ENCODE measurements at regions not wholly inside any gene's neighbourhood (a gene's known extent, or its start where the extent isn't known, plus 50 kb on each side); places are given as distances from the start of the nearest gene placed in this dataset.

GRCh38 chr22:27571463-27572277 lies 229.9 kb downstream of the MN1 start:
- Mint-ChIP-seq H3K27me3 (ENCODE audit: low read depth) (peaks cover 30% of the 10 kb centered on the region), H3K27ac (peak overlapping the region; percentile 44), H3K4me1 (peaks cover 42% of the 10 kb centered on the region), H3K4me3 (no peak overlapping the region), H3K9me3 (peaks cover 4% of the 10 kb centered on the region), H3K36me3 (no peaks in the 10 kb centered on the region)
- TF ChIP-seq CTCF (IDR thresholded peaks at IDR 0.05; ENCODE audit: unreplicated experiment): no peak
- no peak for DNase-seq (ENCODE audit: low spot score in 2 of 2, unreplicated experiment in 2 of 2)

GRCh38 chr22:27572278-27572666 lies 229.3 kb downstream of the MN1 start:
- Mint-ChIP-seq H3K27ac (peak overlapping the region; percentile 44), H3K36me3 (no peaks in the 10 kb centered on the region), H3K27me3 (ENCODE audit: low read depth) (peaks cover 26% of the 10 kb centered on the region), H3K4me1 (peaks cover 43% of the 10 kb centered on the region), H3K4me3 (no peak overlapping the region), H3K9me3 (peaks cover 4% of the 10 kb centered on the region)
- TF ChIP-seq CTCF (IDR thresholded peaks at IDR 0.05; ENCODE audit: unreplicated experiment): no peak
- no peak for DNase-seq (ENCODE audit: low spot score in 2 of 2, unreplicated experiment in 2 of 2)

GRCh38 chr22:27573280-27574001 lies 228.1 kb downstream of the MN1 start:
- Mint-ChIP-seq H3K27ac (peak overlapping the region; percentile 61), H3K36me3 (no peaks in the 10 kb centered on the region), H3K4me3 (peak overlapping the region; percentile 51), H3K4me1 (peaks cover 52% of the 10 kb centered on the region), H3K9me3 (peaks cover 4% of the 10 kb centered on the region), H3K27me3 (ENCODE audit: low read depth) (peaks cover 21% of the 10 kb centered on the region)
- no peak for DNase-seq (ENCODE audit: low spot score in 2 of 2, unreplicated experiment in 2 of 2)
- no peak for TF ChIP-seq CTCF (IDR thresholded peaks at IDR 0.05; ENCODE audit: unreplicated experiment)

GRCh38 chr22:27574002-27574366 lies 227.6 kb downstream of the MN1 start:
- no peaks in the 10 kb centered on the region for H3K36me3 Mint-ChIP-seq
- peak overlapping the region; percentile 28 for H3K27ac Mint-ChIP-seq
- no peak for TF ChIP-seq CTCF (IDR thresholded peaks at IDR 0.05; ENCODE audit: unreplicated experiment)

GRCh38 chr22:27574651-27575050 lies 226.9 kb downstream of the MN1 start:
- no peak for TF ChIP-seq CTCF (IDR thresholded peaks at IDR 0.05; ENCODE audit: unreplicated experiment)
- H3K27ac Mint-ChIP-seq: peak overlapping the region; percentile 28
- H3K9me3 Mint-ChIP-seq: peaks cover 4% of the 10 kb centered on the region

More at GRCh38 chr22:27574002-27574366, 227.6 kb downstream of the MN1 start:
- peaks cover 52% of the 10 kb centered on the region for H3K4me1 Mint-ChIP-seq
- peaks cover 16% of the 10 kb centered on the region for H3K27me3 Mint-ChIP-seq (ENCODE audit: low read depth)
- no peak for DNase-seq (ENCODE audit: low spot score in 2 of 2, unreplicated experiment in 2 of 2)
- H3K4me3 Mint-ChIP-seq: no peak overlapping the region
- H3K9me3 Mint-ChIP-seq: peaks cover 4% of the 10 kb centered on the region

More at GRCh38 chr22:27574651-27575050, 226.9 kb downstream of the MN1 start:
- Mint-ChIP-seq H3K4me1 (peaks cover 52% of the 10 kb centered on the region), H3K4me3 (no peak overlapping the region), H3K36me3 (no peaks in the 10 kb centered on the region), H3K27me3 (ENCODE audit: low read depth) (peaks cover 13% of the 10 kb centered on the region)
- no peak for DNase-seq (ENCODE audit: low spot score in 2 of 2, unreplicated experiment in 2 of 2)
